ENCODE measurements at regions not wholly inside any gene's neighbourhood (a gene's known extent, or its start where the extent isn't known, plus 50 kb on each side); places are given as distances from the start of the nearest gene placed in this dataset.

DNA sequence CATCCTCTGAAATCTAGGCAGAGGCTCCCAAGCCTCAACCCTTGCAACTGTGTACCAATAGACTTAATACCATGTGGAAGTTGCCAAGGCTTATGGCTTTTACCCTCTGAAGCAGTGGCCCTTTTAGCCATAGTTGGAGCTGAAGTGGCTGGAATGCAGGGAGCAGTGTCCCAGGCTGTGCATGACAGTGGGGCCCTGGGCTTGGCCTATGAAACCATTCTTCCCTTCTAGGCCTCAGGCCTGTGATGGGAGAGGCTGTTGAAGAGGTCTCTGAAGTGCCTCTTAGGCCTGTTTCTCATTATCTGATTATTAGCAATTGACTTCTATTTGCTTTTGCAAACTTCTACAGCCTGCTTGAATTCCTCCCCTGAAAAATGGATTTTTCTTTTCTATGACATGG lies 612.7 kb upstream of the ZWINT start:
- no peaks in the 10 kb centered on the region for H3K9me2 ChIP-seq (ENCODE audit: insufficient read depth)
- no peaks in the 10 kb centered on the region for H3F3A ChIP-seq (ENCODE audit: insufficient read depth)
- TF ChIP-seq EZH2phosphoT487 (IDR thresholded peaks at IDR 0.05; ENCODE audit: insufficient read depth, low read depth) (no peak), EZH2 (IDR thresholded peaks at IDR 0.05; ENCODE audit: insufficient read depth, poor library complexity, severe bottlenecking) (no peak)
- H3K36me3 ChIP-seq (ENCODE audit: low read depth) = no peaks in the 10 kb centered on the region
- no peak overlapping the region for H3K4me2 ChIP-seq (ENCODE audit: unreplicated experiment)
- no peaks in the 10 kb centered on the region for H4K20me1 ChIP-seq (ENCODE audit: insufficient read depth)
- H3K27ac ChIP-seq = no peak overlapping the region
- no peaks in the 10 kb centered on the region for H3K79me2 ChIP-seq (ENCODE audit: insufficient read depth)
- H3K27me3 ChIP-seq (replicated peaks; ENCODE audit: insufficient read depth) = no peaks in the 10 kb centered on the region
- H3K9me3 ChIP-seq (ENCODE audit: low read depth) = no peaks in the 10 kb centered on the region
- no peak for DNase-seq
- no peak overlapping the region for H3K9ac ChIP-seq
- in situ Hi-C loops (cut with MboI) = no loop called here
- H3K4me1 ChIP-seq (ENCODE audit: insufficient read depth) = no peaks in the 10 kb centered on the region
- H2AFZ ChIP-seq = no peak overlapping the region
- no peak overlapping the region for H3K4me3 ChIP-seq

DNA sequence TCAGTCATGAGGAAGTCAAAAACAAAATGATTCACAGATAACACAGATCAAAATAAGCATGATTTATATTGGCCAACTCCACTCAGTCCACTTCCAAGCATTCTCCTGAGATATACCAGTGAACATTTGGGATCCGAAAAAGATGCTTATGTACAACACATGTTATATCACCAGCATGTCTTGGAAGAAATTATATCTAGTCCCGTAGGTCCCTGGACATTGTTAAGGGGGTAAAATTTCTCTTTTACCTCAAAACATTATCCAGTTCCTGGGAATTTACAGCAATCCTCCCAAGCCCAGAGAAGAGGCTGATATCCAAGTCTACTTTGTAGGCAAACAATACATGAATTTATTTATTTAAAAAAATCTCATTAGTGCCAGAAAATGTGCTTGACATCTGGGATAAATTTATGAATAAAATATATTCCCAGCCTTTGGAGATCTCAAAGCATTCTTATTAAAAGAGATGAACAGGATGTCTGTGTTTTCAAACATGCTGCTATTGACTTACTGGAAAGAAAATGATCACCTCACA lies 582.2 kb upstream of the ZWINT start:
- Histone ChIP-seq H3F3A (ENCODE audit: insufficient read depth) (no peaks in the 10 kb centered on the region), H3K9ac (no peak overlapping the region), H3K36me3 (ENCODE audit: low read depth) (no peaks in the 10 kb centered on the region), H3K27me3 (replicated peaks; ENCODE audit: insufficient read depth) (no peaks in the 10 kb centered on the region), H3K9me3 (ENCODE audit: low read depth) (peaks cover 5% of the 10 kb centered on the region), H3K4me3 (no peak overlapping the region), H3K4me1 (ENCODE audit: insufficient read depth) (no peaks in the 10 kb centered on the region), H3K9me2 (ENCODE audit: insufficient read depth) (no peaks in the 10 kb centered on the region), H3K27ac (no peak overlapping the region), H2AFZ (no peak overlapping the region), H4K20me1 (ENCODE audit: insufficient read depth) (no peaks in the 10 kb centered on the region), H3K79me2 (ENCODE audit: insufficient read depth) (no peaks in the 10 kb centered on the region), H3K4me2 (ENCODE audit: unreplicated experiment) (no peak overlapping the region)
- TF ChIP-seq EZH2phosphoT487 (IDR thresholded peaks at IDR 0.05; ENCODE audit: insufficient read depth, low read depth) = no peak
- no peak for TF ChIP-seq EZH2 (IDR thresholded peaks at IDR 0.05; ENCODE audit: insufficient read depth, poor library complexity, severe bottlenecking)
- DNase-seq = no peak
- WGBS, 2 experiments (ENCODE audit: low coverage in 1 of 2, low lambda C conversion rate in 2 of 2, missing lambda C conversion rate in 2 of 2) = 0 to 4% methylated on average over 2 of the region's 2 CpGs
- in situ Hi-C loops (cut with MboI) = no loop called here

- in situ Hi-C loops (cut with MboI) = no loop called here
- H3K9ac ChIP-seq = no peak overlapping the region
- no peak overlapping the region for H2AFZ ChIP-seq
- no peak for DNase-seq
- H3K9me2 ChIP-seq (ENCODE audit: insufficient read depth) = no peaks in the 10 kb centered on the region
- no peak for TF ChIP-seq EZH2 (IDR thresholded peaks at IDR 0.05; ENCODE audit: insufficient read depth, poor library complexity, severe bottlenecking)
- no peak for TF ChIP-seq EZH2phosphoT487 (IDR thresholded peaks at IDR 0.05; ENCODE audit: insufficient read depth, low read depth)
- H3F3A ChIP-seq (ENCODE audit: insufficient read depth) = no peaks in the 10 kb centered on the region
- no peak overlapping the region for H3K27ac ChIP-seq
- H3K4me1 ChIP-seq (ENCODE audit: insufficient read depth) = no peaks in the 10 kb centered on the region
- no peaks in the 10 kb centered on the region for H3K27me3 ChIP-seq (replicated peaks; ENCODE audit: insufficient read depth)
- no peak overlapping the region for H3K4me3 ChIP-seq
- no peaks in the 10 kb centered on the region for H4K20me1 ChIP-seq (ENCODE audit: insufficient read depth)
- H3K79me2 ChIP-seq (ENCODE audit: insufficient read depth) = no peaks in the 10 kb centered on the region
- 6 to 7% methylated on average over 4 of the region's 4 CpGs for WGBS, 2 experiments (ENCODE audit: low coverage in 1 of 2, low lambda C conversion rate in 2 of 2, missing lambda C conversion rate in 2 of 2)
- no peaks in the 10 kb centered on the region for H3K36me3 ChIP-seq (ENCODE audit: low read depth)
- H3K9me3 ChIP-seq (ENCODE audit: low read depth) = no peaks in the 10 kb centered on the region
- H3K4me2 ChIP-seq (ENCODE audit: unreplicated experiment) = no peak overlapping the region
Observed at GRCh38 chr10:56934515-56934914, 573.5 kb upstream of the ZWINT start.

DNA sequence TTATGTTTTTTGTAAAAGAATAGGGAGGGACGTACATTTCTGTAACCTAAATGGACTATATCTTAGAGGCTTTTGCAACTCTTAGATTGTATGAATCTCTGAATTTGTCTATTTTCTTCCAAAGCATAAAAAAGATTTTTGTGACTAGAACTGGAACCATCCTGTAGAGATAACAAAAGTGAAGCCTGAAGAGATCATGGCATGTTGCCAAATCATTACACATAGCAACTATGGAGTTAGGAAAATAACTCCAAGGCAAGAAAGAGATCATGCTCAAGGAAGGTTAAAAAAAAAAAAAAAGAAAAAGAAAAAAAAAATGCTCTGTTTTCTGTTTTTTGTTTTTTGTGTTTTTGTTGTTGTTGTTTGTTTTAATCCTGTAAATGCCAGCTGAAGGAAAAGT lies 567.7 kb upstream of the ZWINT start:
- no peak overlapping the region for H3K4me2 ChIP-seq (ENCODE audit: unreplicated experiment)
- no peaks in the 10 kb centered on the region for H3K27me3 ChIP-seq (replicated peaks; ENCODE audit: insufficient read depth)
- no peaks in the 10 kb centered on the region for H3K36me3 ChIP-seq (ENCODE audit: low read depth)
- in situ Hi-C loops (cut with MboI) = no loop called here
- TF ChIP-seq EZH2phosphoT487 (IDR thresholded peaks at IDR 0.05; ENCODE audit: insufficient read depth, low read depth) (no peak), EZH2 (IDR thresholded peaks at IDR 0.05; ENCODE audit: insufficient read depth, poor library complexity, severe bottlenecking) (no peak)
- H3K79me2 ChIP-seq (ENCODE audit: insufficient read depth) = no peaks in the 10 kb centered on the region
- no peak overlapping the region for H2AFZ ChIP-seq
- no peaks in the 10 kb centered on the region for H3F3A ChIP-seq (ENCODE audit: insufficient read depth)
- 16 to 32% methylated on average over 1 of the region's 1 CpG for WGBS, 2 experiments (ENCODE audit: low coverage in 1 of 2, low lambda C conversion rate in 2 of 2, missing lambda C conversion rate in 2 of 2)
- H3K9me2 ChIP-seq (ENCODE audit: insufficient read depth) = no peaks in the 10 kb centered on the region
- H3K9me3 ChIP-seq (ENCODE audit: low read depth) = no peaks in the 10 kb centered on the region
- no peak overlapping the region for H3K9ac ChIP-seq
- no peak overlapping the region for H3K4me3 ChIP-seq
- H4K20me1 ChIP-seq (ENCODE audit: insufficient read depth) = no peaks in the 10 kb centered on the region
- H3K4me1 ChIP-seq (ENCODE audit: insufficient read depth) = no peaks in the 10 kb centered on the region
- no peak for DNase-seq
- H3K27ac ChIP-seq = no peak overlapping the region

DNA sequence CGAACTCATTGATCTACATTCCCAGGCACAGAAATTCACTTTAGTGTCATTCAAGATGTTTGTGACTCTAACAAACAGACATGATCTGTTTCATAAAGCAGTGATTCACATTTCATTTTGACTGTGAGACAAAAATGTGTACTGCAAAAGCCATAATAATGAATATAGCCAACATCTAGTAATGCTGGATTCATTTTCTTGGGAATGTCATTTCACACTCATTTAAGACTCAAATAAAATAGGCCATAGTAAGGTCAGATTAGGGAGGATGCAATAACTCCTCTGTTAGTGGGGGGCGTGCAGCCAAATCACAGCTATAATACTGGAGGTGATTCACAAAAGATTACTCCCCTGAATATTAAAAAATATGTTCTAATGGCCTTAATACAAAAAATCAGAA lies 566.6 kb upstream of the ZWINT start:
- no peak overlapping the region for H3K9ac ChIP-seq
- DNase-seq = no peak
- in situ Hi-C loops (cut with MboI) = no loop called here
- H3K9me2 ChIP-seq (ENCODE audit: insufficient read depth) = no peaks in the 10 kb centered on the region
- H3K4me1 ChIP-seq (ENCODE audit: insufficient read depth) = no peaks in the 10 kb centered on the region
- H3K9me3 ChIP-seq (ENCODE audit: low read depth) = no peaks in the 10 kb centered on the region
- no peak overlapping the region for H3K27ac ChIP-seq
- H2AFZ ChIP-seq = no peak overlapping the region
- TF ChIP-seq EZH2 (IDR thresholded peaks at IDR 0.05; ENCODE audit: insufficient read depth, poor library complexity, severe bottlenecking) (no peak), EZH2phosphoT487 (IDR thresholded peaks at IDR 0.05; ENCODE audit: insufficient read depth, low read depth) (no peak)
- H4K20me1 ChIP-seq (ENCODE audit: insufficient read depth) = no peaks in the 10 kb centered on the region
- no peaks in the 10 kb centered on the region for H3K79me2 ChIP-seq (ENCODE audit: insufficient read depth)
- H3K4me2 ChIP-seq (ENCODE audit: unreplicated experiment) = no peak overlapping the region
- H3K36me3 ChIP-seq (ENCODE audit: low read depth) = no peaks in the 10 kb centered on the region
- WGBS, 2 experiments (ENCODE audit: low coverage in 1 of 2, low lambda C conversion rate in 2 of 2, missing lambda C conversion rate in 2 of 2) = 24 to 33% methylated on average over 2 of the region's 2 CpGs
- no peaks in the 10 kb centered on the region for H3K27me3 ChIP-seq (replicated peaks; ENCODE audit: insufficient read depth)
- H3K4me3 ChIP-seq = no peak overlapping the region
- no peaks in the 10 kb centered on the region for H3F3A ChIP-seq (ENCODE audit: insufficient read depth)
